Neural crest cell (in vitro differentiated cells): ENCODE measurements at regions not wholly inside any gene's neighbourhood (a gene's known extent, or its start where the extent isn't known, plus 50 kb on each side); places are given as distances from the start of the nearest gene placed in this dataset.

Experiments
- DNase-seq: peaks from one replicate; pipeline ENCODE4 v3.0.0; 2021; ENCODE audit warnings: low read depth, mixed read lengths, low spot score
- H3K27ac Mint-ChIP-seq: one replicate; pipeline ENCODE4 v1.8.0; 2021; ENCODE audit warnings: mild to moderate bottlenecking, mixed read lengths; ENCODE audit not compliant: unreplicated experiment
- H3K27me3 Mint-ChIP-seq: 2 replicates; pipeline ENCODE4 v1.8.0; 2021; ENCODE audit warnings: low read depth, mild to moderate bottlenecking, mixed read lengths
- H3K36me3 Mint-ChIP-seq: 2 replicates; pipeline ENCODE4 v1.8.0; 2021; ENCODE audit warnings: low read depth, mild to moderate bottlenecking, mixed read lengths
- H3K4me1 Mint-ChIP-seq: 2 replicates; pipeline ENCODE4 v1.8.0; 2021; ENCODE audit warnings: mixed read lengths
- H3K4me3 Mint-ChIP-seq: one replicate; pipeline ENCODE4 v1.8.0; 2021; ENCODE audit warnings: mild to moderate bottlenecking, mixed read lengths
- H3K9me3 Mint-ChIP-seq: 2 replicates; pipeline ENCODE4 v1.8.0; 2021; ENCODE audit warnings: mixed read lengths
- TF ChIP-seq, protein P1 (sequence below): fragments of 200-600 bp; sonication (generic); conservative IDR thresholded peaks from 2 replicates; pipeline ENCODE4 v1.5.0; 2021; ENCODE audit warnings: antibody characterized with exemption, mild to moderate bottlenecking

DNA sequence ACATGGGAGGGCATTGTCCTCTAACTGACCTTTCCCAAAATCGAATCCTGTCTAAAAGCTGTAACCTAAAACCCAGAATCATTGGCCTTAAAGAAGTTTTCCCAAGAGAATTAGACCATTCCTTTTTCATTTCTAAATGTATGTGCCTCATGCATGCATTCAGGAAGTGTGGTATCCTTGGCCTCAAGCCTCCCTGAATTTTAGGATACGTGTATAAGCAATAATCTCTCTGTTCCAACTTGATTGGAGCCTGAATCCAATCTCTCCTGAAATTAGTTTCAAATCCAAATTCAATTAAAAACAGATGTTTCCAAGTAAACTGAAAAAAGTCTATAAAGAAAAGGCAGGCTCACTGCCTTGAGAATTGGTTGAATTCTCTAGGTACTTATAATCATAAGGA, 86.0 kb upstream of the VEPH1 start:
- Mint-ChIP-seq H3K27ac (no peak overlapping the region), H3K4me1 (peaks cover 18% of the 10 kb centered on the region), H3K36me3 (peaks cover 3% of the 10 kb centered on the region), H3K4me3 (no peak overlapping the region), H3K9me3 (peaks cover 11% of the 10 kb centered on the region), H3K27me3 (no peaks in the 10 kb centered on the region)
- DNase-seq: no peak
- TF ChIP-seq, protein P1, sequence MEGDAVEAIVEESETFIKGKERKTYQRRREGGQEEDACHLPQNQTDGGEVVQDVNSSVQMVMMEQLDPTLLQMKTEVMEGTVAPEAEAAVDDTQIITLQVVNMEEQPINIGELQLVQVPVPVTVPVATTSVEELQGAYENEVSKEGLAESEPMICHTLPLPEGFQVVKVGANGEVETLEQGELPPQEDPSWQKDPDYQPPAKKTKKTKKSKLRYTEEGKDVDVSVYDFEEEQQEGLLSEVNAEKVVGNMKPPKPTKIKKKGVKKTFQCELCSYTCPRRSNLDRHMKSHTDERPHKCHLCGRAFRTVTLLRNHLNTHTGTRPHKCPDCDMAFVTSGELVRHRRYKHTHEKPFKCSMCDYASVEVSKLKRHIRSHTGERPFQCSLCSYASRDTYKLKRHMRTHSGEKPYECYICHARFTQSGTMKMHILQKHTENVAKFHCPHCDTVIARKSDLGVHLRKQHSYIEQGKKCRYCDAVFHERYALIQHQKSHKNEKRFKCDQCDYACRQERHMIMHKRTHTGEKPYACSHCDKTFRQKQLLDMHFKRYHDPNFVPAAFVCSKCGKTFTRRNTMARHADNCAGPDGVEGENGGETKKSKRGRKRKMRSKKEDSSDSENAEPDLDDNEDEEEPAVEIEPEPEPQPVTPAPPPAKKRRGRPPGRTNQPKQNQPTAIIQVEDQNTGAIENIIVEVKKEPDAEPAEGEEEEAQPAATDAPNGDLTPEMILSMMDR: no peak

DNA sequence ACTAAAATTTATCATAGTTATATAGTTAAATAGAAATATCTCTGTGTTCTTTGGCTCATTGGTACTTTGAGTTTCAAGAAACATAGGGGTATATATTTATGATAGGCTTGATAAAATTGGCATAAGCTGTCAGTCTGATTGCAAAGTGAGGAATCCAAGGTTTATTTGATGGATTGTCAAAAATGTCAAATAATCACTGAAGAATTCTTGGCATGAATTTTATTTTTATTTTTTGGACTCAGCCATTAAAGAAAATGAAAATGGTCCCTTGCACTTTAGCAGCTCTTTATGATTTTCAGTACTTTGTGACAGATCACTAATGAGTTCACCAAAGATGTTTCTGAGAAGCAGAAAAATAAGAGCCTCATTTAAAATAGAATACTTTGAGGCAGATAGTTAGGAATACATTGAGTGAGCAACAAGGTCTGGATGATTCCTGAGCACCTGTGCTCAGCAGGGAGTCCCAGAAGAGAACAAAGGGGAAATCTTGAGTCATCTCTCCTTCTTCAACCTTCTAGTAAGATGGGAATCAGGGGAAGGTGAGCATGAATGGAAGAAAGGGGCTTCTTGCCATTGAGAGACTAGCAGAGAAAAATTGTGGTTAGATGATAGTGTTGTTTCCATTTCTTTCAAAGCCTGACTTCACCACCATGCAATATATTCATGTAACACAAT, 85.3 kb upstream of the VEPH1 start:
- Mint-ChIP-seq H3K4me3 (no peak overlapping the region), H3K27ac (no peak overlapping the region), H3K9me3 (peaks cover 11% of the 10 kb centered on the region), H3K36me3 (peaks cover 3% of the 10 kb centered on the region), H3K4me1 (peaks cover 18% of the 10 kb centered on the region), H3K27me3 (no peaks in the 10 kb centered on the region)
- DNase-seq: no peak
- TF ChIP-seq, protein P1: no peak

DNA sequence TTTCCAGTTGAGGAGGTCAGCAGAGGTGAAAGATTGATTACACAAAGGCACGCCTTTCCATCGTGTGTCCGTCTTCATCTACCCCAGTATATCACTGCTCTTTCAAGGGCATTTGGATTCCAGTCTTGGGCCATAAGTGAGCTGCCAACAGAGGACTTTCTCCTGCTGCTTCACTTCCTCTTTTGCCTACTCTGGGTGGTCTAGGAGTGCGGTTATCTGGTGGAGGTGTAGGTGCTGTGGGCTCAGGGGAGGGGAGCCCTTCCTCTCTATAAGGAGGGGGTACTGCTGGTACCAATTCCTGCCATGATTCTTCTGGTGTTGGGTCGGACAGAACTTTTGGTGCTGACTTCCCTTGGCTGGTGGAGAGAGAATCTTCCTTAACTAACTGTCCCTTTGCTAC, 83.1 kb upstream of the VEPH1 start:
- no peak for DNase-seq
- Mint-ChIP-seq H3K27me3 (no peaks in the 10 kb centered on the region), H3K9me3 (peaks cover 11% of the 10 kb centered on the region), H3K4me3 (no peak overlapping the region), H3K27ac (peak overlapping the region; percentile 14), H3K4me1 (peaks cover 18% of the 10 kb centered on the region), H3K36me3 (peaks cover 3% of the 10 kb centered on the region)
- TF ChIP-seq, protein P1: no peak

DNA sequence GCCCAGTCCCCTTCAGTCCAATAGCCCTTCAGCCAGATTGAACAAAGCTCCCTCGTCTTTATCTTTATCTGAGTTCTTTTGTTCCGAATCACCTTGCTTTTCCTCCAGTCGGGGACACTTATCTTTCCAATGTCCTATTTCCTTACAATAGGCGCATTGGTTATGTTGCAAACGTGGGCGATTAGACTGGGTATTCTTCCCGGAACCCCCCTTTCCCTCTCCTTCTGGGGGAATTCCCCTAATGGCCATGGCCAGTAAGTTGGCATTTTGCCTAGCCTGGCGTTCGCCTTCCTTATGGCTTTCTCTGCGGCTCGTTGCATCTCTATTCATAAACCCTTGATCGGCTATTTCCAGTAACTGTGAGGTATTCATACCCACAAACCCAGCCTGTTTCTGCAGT, 82.2 kb upstream of the VEPH1 start:
- TF ChIP-seq, protein P1: no peak
- no peak overlapping the region for H3K4me3 Mint-ChIP-seq
- H3K9me3 Mint-ChIP-seq: peaks cover 11% of the 10 kb centered on the region

DNA sequence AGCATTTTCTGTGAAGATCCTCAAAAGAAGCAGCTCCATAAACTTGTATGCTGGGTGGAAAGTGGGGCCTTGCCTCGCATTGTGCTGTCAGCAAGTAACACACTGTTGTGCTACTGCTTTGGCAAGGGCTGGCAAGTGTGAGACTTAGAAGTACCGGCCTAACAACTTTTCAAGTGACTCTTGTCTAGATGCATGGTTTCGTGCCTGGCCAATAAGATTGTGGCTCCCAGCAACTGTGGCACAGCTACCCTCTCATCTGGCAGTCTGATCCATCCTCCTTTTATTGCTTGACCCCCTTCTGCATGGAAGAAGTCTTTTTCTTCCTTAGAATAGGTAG, 79.4 kb upstream of the VEPH1 start:
- no peak for DNase-seq
- Mint-ChIP-seq H3K4me3 (no peak overlapping the region), H3K9me3 (peaks cover 11% of the 10 kb centered on the region), H3K27me3 (no peaks in the 10 kb centered on the region), H3K27ac (no peak overlapping the region), H3K36me3 (peaks cover 3% of the 10 kb centered on the region), H3K4me1 (no peaks in the 10 kb centered on the region)
- TF ChIP-seq, protein P1: no peak

More for the DNA sequence above, 82.2 kb upstream of the VEPH1 start:
- peaks cover 12% of the 10 kb centered on the region for H3K4me1 Mint-ChIP-seq
- no peak overlapping the region for H3K27ac Mint-ChIP-seq
- peaks cover 3% of the 10 kb centered on the region for H3K36me3 Mint-ChIP-seq
- DNase-seq: no peak
- no peaks in the 10 kb centered on the region for H3K27me3 Mint-ChIP-seq
